Lower leg skin (tissue), 3 donors: ENCODE measurements at regions not wholly inside any gene's neighbourhood (a gene's known extent, or its start where the extent isn't known, plus 50 kb on each side); places are given as distances from the start of the nearest gene placed in this dataset.

Experiments
- CTCF ChIP-seq, 3 donors: fragments of 450-650 bp; IDR thresholded peaks; one replicate each; pipeline ENCODE4 v1.5.1; 2016; ENCODE audit warnings: antibody characterized with exemption in 3 of 3, mild to moderate bottlenecking in 3 of 3, moderate library complexity in 2 of 3
- POLR2A ChIP-seq, 2 donors: fragments of 450-650 bp; IDR thresholded peaks; one replicate each; pipeline ENCODE4 v1.6.1; 2016 to 2017; ENCODE audit warnings: antibody characterized with exemption in 2 of 2, mild to moderate bottlenecking in 1 of 2, moderate library complexity in 1 of 2

GRCh38 chr13:112172641-112173251 lies 105.8 kb downstream of the SOX1 start:
- TF ChIP-seq CTCF (IDR thresholded peaks at IDR 0.05) = no peak
- no peak for TF ChIP-seq POLR2A (IDR thresholded peaks at IDR 0.05)
